ENCODE measurements at regions not wholly inside any gene's neighbourhood (a gene's known extent, or its start where the extent isn't known, plus 50 kb on each side); places are given as distances from the start of the nearest gene placed in this dataset.
A peak's percentile ranks its signal among the peaks of the same experiment; 100 is the strongest.
"Not testable (repeated sequence)": the region's sequence is repeated elsewhere in the genome, so short reads cannot be mapped to it uniquely, and the experiment has no call there.

- no peak for DNase-seq (ENCODE audit: low read depth)
Measured at GRCh38 chr6:165167861-165168260, 141.5 kb downstream of the C6orf118 start.

- DNase-seq (ENCODE audit: low read depth) = no peak
Measured at GRCh38 chr6:165167311-165167710, 142.1 kb downstream of the C6orf118 start.

DNA sequence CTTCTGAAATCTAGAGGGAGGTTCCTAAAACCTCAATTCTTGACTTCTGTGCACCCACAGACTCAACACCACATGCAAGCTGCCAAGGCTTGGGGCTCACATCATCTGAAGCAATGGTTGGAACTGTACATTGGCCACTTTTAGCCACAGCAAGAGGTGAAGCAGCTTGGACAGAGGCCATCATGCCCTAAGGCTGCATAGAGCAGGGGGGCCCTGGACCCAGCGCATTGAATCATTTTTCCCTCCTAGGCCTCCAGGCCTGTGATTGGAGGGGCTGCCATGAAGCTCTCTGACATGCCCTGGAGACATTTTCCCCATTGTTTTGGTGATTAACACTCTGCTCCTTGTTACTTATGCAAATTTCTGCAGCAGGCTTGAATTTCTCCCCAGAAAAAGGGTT, 145.9 kb downstream of the C6orf118 start:
- DNase-seq (ENCODE audit: low read depth) = no peak

DNA sequence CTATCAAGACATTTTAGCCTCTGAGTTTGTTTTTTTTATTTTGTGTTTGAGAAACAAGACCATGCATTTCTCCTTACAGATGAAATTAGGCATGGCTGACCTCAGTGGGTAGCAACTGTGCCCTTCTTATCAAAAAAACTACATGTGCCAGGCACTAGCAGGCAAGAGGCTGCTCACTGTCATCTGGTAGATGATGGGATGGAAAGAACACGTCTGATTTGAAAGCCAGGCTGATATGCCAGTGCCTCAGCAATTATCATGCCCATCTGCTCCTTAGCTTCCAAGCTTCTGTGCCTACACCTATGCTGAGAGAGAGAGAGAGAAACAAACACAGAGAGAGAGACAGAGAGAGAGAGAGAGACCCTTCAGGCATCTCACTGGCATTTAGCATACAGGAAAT, 149.9 kb downstream of the C6orf118 start:
- no peak for DNase-seq (ENCODE audit: low read depth)

- DNase-seq (ENCODE audit: low read depth) = no peak
Measured at GRCh38 chr6:165146456-165146855, 162.9 kb downstream of the C6orf118 start.

GRCh38 chr6:165135889-165136288, 173.5 kb downstream of the C6orf118 start:
- no peak for DNase-seq (ENCODE audit: low read depth)

- DNase-seq (ENCODE audit: low read depth) = no peak
Measured at GRCh38 chr6:165129086-165129485, 180.3 kb downstream of the C6orf118 start.

DNA sequence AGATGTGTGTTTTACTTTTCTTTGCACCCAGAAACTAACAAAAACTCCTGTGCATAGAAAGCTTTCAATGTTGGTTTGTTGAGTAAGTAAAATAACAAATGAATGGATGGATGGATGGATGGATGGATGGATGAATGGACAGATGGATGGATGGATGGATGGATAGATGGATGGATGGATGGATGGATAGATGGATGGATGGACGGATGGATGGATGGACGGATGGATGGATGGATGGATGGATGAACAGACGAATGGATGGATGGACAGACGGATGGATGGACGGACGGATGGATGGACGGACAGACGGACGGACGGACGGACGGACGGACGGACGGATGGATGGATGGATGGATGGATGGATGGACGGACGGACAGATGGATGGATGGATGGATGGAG, 181.7 kb downstream of the C6orf118 start:
- not testable (repeated sequence) for DNase-seq (ENCODE audit: low read depth)

DNA sequence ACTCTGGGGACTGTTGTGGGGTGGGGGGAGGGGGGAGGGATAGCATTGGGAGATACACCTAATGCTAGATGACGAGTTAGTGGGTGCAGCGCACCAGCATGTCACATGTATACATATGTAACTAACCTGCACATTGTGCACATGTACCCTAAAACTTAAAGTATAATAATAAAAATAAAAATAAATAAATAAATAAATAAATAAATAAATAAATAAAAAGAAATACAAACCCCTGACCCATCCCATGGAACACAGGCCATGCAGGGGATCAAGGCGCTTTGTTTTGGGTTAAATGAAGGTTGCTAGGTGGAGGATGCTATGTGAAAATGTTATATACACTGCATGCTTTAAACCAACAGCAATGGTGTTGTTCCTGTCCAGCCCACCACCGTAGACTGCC, 184.7 kb downstream of the C6orf118 start:
- DNase-seq (ENCODE audit: low read depth) = not testable (repeated sequence)

GRCh38 chr6:165119231-165120020, 190.0 kb downstream of the C6orf118 start:
- no peak for DNase-seq (ENCODE audit: low read depth)

DNA sequence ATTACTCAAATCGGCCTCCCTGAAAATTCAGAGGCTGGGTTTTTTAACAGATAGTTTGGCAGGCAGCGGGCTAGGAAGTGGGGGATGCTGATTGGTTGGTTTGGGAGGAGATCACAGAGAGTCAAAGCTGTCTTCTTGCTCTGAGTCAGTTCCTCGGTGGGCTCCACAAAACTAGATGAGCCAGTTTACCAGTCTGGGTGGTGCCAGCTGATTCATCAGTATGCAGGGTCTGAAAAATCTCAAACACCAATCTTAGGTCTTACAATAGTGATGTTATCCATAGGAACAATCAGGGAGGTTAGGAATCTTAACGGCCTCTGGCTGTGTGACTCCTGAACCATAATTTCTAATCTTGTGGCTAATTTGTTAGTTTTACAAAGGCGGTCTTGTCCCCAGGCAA, 190.7 kb downstream of the C6orf118 start:
- DNase-seq (ENCODE audit: low read depth) = no peak

DNA sequence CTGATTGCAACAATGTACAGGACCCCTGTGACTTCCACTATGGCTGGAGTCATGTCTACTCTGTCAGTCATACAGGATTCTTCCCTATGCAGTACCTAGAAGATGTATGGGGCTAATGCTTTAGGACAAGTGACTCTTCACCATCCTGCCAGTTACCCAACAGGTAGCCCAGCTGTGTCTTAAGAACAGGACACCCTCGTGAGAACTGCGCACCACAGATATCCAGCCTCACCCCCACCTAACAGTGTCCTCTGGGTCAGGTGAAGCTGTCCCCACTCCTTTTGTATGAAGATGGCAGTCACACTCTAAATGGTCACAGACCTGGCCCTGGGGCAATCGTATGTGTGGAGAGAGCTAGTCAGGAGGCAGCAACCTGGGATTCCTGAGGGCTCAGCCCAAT, 191.6 kb downstream of the C6orf118 start:
- no peak for DNase-seq (ENCODE audit: low read depth)

DNA sequence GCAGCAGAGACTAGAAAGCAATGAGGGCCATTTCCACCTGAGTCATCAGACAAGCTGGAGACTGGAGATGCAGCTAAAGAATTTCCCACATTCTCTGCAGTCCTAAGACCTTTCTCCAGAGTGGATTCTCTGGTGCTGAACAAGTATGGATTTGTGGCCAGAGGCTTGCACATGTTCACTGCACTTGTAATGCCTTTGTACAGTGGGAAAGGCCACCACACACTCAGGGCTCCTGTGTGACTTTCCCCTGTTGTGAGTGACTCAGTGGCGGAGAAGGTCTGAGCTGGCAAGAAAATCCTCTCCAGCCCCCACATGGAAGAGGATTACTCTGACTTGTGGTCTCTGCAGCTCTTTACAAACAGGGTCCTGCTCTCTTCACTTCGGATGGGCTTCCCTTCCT, 192.3 kb downstream of the C6orf118 start:
- DNase-seq (ENCODE audit: low read depth) = peak; percentile 47

DNA sequence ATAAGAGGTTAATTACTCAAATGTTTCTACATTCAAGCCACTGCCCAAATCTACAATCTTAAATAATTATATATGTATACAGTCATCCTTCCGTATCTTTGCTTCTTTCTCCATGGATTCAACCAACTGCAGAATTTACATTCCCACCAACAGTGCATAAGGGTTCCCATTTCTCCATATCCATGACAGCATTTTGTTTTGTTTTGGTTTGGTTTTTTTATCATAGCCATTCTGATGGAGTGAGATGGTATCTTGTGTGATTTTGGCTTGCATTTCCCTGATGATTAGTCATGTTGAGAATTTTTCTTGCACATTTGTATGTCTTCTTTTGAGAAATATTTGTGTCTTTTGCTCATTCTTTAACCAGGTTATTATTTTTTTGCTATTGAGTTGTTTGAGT, 198.5 kb downstream of the C6orf118 start:
- DNase-seq (ENCODE audit: low read depth) = peak; percentile 78

DNA sequence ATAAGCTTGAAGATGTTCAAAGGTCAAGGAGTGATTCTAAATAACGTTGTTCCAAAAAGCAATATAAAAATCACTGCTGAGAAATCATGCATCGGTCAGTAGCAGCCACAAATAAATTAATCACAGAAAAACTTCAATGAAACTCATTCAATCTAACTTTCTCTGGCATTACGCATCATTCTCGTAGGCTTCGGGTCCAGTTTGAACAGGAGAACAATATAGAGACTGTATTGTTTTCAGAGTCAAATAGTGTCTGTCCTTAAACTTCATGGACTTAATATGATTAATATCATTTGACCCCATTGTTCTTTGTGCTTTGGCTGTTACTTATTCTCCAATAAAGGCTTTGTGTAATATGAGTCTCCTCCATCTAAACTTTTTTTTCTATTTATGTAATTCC, 200.4 kb downstream of the C6orf118 start:
- DNase-seq (ENCODE audit: low read depth) = no peak

GRCh38 chr6:165106261-165106660, 203.1 kb downstream of the C6orf118 start:
- no peak for DNase-seq (ENCODE audit: low read depth)

- no peak for DNase-seq (ENCODE audit: low read depth)
Measured at GRCh38 chr6:165098165-165098564, 211.2 kb downstream of the C6orf118 start.

- no peak for DNase-seq (ENCODE audit: low read depth)
Measured at GRCh38 chr6:165096868-165097267, 212.5 kb downstream of the C6orf118 start.

DNA sequence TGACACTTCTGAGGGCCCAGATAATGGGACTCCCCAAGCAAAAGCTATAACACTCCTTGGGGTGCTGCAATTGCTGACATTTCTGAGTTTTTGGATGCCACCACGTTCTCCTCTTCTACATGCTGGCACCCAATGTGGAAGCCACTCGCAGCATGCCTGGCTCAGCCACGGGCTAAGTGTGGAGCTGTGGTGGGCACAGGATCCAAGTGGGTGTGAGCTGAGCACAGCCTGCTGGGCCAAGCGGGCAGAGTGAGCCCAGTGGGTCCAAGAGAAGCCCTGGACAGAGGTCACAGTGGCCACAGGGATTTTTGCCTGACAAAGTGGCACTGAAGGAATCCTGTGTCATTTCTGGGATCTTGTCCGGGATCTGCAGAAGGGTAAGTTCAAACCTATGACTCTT, 213.2 kb downstream of the C6orf118 start:
- DNase-seq (ENCODE audit: low read depth) = no peak

GRCh38 chr6:165092881-165093595, 216.4 kb downstream of the C6orf118 start:
- DNase-seq (ENCODE audit: low read depth) = no peak

DNA sequence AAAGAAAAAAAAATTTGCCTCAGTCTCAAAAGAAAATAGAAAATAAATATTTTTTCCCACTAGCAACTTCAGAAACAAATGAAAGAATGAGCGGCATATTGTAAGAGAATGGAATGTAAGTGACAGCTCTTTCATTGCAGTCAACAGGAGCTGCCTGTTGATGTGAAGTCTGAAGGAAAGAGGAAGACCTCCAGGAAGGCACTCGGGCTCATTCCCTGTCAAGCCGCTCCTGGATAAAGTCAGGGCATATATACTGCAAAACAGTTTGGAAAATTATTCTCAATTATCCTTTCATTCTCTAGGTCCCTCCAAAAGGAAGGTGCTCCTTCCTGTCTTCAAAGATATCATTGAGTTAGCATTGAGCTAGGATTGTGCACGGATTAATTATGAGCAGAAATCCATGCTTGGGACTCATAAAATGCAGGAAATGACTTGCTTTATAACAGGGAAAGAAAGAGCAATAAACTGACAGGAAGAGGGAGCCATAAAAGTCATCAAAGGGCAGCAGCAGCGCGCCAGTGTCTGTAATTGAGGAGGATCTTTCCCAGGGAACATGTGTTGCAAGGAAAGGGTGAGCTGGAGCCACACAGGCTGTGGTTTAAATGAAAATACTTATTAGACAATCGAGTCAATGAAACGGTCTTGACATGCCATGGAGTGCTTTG, 218.2 kb downstream of the C6orf118 start:
- peak; percentile 70 for DNase-seq (ENCODE audit: low read depth)

GRCh38 chr6:165090242-165090641, 219.2 kb downstream of the C6orf118 start:
- no peak for DNase-seq (ENCODE audit: low read depth)

GRCh38 chr6:165086814-165087213, 222.6 kb downstream of the C6orf118 start:
- no peak for DNase-seq (ENCODE audit: low read depth)

All from GM04503 (cell line).